ENCODE measurements at regions not wholly inside any gene's neighbourhood (a gene's known extent, or its start where the extent isn't known, plus 50 kb on each side); places are given as distances from the start of the nearest gene placed in this dataset.

GRCh38 chr14:44404599-44404998, 102.5 kb downstream of the FSCB start:
- Histone ChIP-seq H3K4me3 (IDR thresholded peaks at IDR 0.05; ENCODE audit: insufficient read depth, low read depth, low read length) (no peak overlapping the region), H4K20me1 (ENCODE audit: insufficient read depth) (no peaks in the 10 kb centered on the region), H2AFZ (ENCODE audit: low read depth) (no peak overlapping the region), H3K4me2 (no peak overlapping the region), H3K9ac (no peak overlapping the region), H3K79me2 (ENCODE audit: insufficient read depth, low read depth) (no peaks in the 10 kb centered on the region), H3K36me3 (ENCODE audit: insufficient read depth) (no peaks in the 10 kb centered on the region), H3K4me1 (ENCODE audit: low read depth, poor library complexity, severe bottlenecking) (no peaks in the 10 kb centered on the region), H3K27me3 (ENCODE audit: insufficient read depth, low read depth) (no peaks in the 10 kb centered on the region), H3K27ac (no peak overlapping the region)
- TF ChIP-seq, protein P1, sequence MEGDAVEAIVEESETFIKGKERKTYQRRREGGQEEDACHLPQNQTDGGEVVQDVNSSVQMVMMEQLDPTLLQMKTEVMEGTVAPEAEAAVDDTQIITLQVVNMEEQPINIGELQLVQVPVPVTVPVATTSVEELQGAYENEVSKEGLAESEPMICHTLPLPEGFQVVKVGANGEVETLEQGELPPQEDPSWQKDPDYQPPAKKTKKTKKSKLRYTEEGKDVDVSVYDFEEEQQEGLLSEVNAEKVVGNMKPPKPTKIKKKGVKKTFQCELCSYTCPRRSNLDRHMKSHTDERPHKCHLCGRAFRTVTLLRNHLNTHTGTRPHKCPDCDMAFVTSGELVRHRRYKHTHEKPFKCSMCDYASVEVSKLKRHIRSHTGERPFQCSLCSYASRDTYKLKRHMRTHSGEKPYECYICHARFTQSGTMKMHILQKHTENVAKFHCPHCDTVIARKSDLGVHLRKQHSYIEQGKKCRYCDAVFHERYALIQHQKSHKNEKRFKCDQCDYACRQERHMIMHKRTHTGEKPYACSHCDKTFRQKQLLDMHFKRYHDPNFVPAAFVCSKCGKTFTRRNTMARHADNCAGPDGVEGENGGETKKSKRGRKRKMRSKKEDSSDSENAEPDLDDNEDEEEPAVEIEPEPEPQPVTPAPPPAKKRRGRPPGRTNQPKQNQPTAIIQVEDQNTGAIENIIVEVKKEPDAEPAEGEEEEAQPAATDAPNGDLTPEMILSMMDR (conservative IDR thresholded peaks at IDR 0.05; ENCODE audit: low read depth, low read length), result no peak

- Histone ChIP-seq H3K9ac (no peak overlapping the region), H2AFZ (ENCODE audit: low read depth) (no peak overlapping the region), H3K79me2 (ENCODE audit: insufficient read depth, low read depth) (no peaks in the 10 kb centered on the region), H3K27ac (no peak overlapping the region), H3K4me3 (IDR thresholded peaks at IDR 0.05; ENCODE audit: insufficient read depth, low read depth, low read length) (no peak overlapping the region), H4K20me1 (ENCODE audit: insufficient read depth) (no peaks in the 10 kb centered on the region), H3K4me2 (no peak overlapping the region), H3K36me3 (ENCODE audit: insufficient read depth) (no peaks in the 10 kb centered on the region), H3K27me3 (ENCODE audit: insufficient read depth, low read depth) (no peaks in the 10 kb centered on the region), H3K4me1 (ENCODE audit: low read depth, poor library complexity, severe bottlenecking) (no peaks in the 10 kb centered on the region)
- TF ChIP-seq, protein P1 (conservative IDR thresholded peaks at IDR 0.05; ENCODE audit: low read depth, low read length), result no peak
Measured at GRCh38 chr14:44404036-44404435, 103.0 kb downstream of the FSCB start.

GRCh38 chr14:44403193-44403592, 103.9 kb downstream of the FSCB start:
- no peak overlapping the region for H3K27ac ChIP-seq
- no peak overlapping the region for H2AFZ ChIP-seq (ENCODE audit: low read depth)
- H3K9ac ChIP-seq, result no peak overlapping the region
- no peaks in the 10 kb centered on the region for H3K27me3 ChIP-seq (ENCODE audit: insufficient read depth, low read depth)
- no peak overlapping the region for H3K4me2 ChIP-seq
- H4K20me1 ChIP-seq (ENCODE audit: insufficient read depth), result no peaks in the 10 kb centered on the region
- H3K36me3 ChIP-seq (ENCODE audit: insufficient read depth), result no peaks in the 10 kb centered on the region
- H3K4me3 ChIP-seq (IDR thresholded peaks at IDR 0.05; ENCODE audit: insufficient read depth, low read depth, low read length), result no peak overlapping the region
- no peaks in the 10 kb centered on the region for H3K79me2 ChIP-seq (ENCODE audit: insufficient read depth, low read depth)
- TF ChIP-seq, protein P1 (conservative IDR thresholded peaks at IDR 0.05; ENCODE audit: low read depth, low read length), result no peak
- no peaks in the 10 kb centered on the region for H3K4me1 ChIP-seq (ENCODE audit: low read depth, poor library complexity, severe bottlenecking)

DNA sequence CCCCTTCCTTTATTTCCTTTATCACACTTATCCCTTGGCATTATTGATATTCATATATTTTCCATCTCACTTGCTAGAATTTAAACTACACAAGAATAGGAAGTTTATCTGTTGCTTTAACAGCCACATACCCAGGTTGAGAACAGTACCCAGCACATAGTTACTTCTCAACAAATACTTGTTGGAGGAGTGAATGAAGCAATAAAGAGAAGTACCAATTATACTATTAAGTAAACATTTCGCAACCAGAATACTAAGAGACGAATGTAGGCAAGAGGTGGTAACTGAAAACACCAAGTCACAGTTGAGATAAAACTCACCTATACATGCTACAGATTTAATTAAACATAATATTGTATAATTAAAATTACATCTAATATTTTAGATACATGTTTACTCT, 110.9 kb downstream of the FSCB start:
- Histone ChIP-seq H3K4me2 (no peak overlapping the region), H3K27me3 (ENCODE audit: insufficient read depth, low read depth) (no peaks in the 10 kb centered on the region), H3K36me3 (ENCODE audit: insufficient read depth) (no peaks in the 10 kb centered on the region), H3K27ac (no peak overlapping the region), H4K20me1 (ENCODE audit: insufficient read depth) (no peaks in the 10 kb centered on the region), H3K9ac (no peak overlapping the region), H2AFZ (ENCODE audit: low read depth) (no peak overlapping the region), H3K79me2 (ENCODE audit: insufficient read depth, low read depth) (no peaks in the 10 kb centered on the region), H3K4me1 (ENCODE audit: low read depth, poor library complexity, severe bottlenecking) (no peaks in the 10 kb centered on the region), H3K4me3 (IDR thresholded peaks at IDR 0.05; ENCODE audit: insufficient read depth, low read depth, low read length) (no peak overlapping the region)
- TF ChIP-seq, protein P1 (conservative IDR thresholded peaks at IDR 0.05; ENCODE audit: low read depth, low read length), result no peak

Data from KMS-11 (cell line).